NCI-H2196 treated with DMSO at 0.1 percent for 48 hours (cell line): ENCODE measurements at regions not wholly inside any gene's neighbourhood (a gene's known extent, or its start where the extent isn't known, plus 50 kb on each side); places are given as distances from the start of the nearest gene placed in this dataset.
"Not testable (repeated sequence)": the region's sequence is repeated elsewhere in the genome, so short reads cannot be mapped to it uniquely, and the experiment has no call there.

Source experiments
- DNase-seq: peaks from one replicate; lab custom pipeline; 2025; ENCODE audit not compliant: unreplicated experiment; lab: John Stamatoyannopoulos, UW

GRCh38 chr12:9450127-9450567 is 157.6 kb downstream of the KLRB1 start:
- not testable (repeated sequence) for DNase-seq

- not testable (repeated sequence) for DNase-seq
These were observed 158.0 kb downstream of the KLRB1 start for GRCh38 chr12:9449657-9450126.

- DNase-seq: no peak
These were observed 158.5 kb downstream of the KLRB1 start for GRCh38 chr12:9449181-9449580.

GRCh38 chr12:9448648-9449047 is 159.1 kb downstream of the KLRB1 start:
- DNase-seq: not testable (repeated sequence)

GRCh38 chr12:9447791-9448614 is 159.7 kb downstream of the KLRB1 start:
- peak; percentile 28 for DNase-seq

- DNase-seq: not testable (repeated sequence)
These were observed 160.6 kb downstream of the KLRB1 start for GRCh38 chr12:9446883-9447761.

- not testable (repeated sequence) for DNase-seq
These were observed 167.3 kb downstream of the KLRB1 start for GRCh38 chr12:9440428-9440827.

GRCh38 chr12:9435682-9436081 is 172.0 kb downstream of the KLRB1 start:
- not testable (repeated sequence) for DNase-seq

- not testable (repeated sequence) for DNase-seq
These were observed 177.3 kb downstream of the KLRB1 start for GRCh38 chr12:9430385-9430784.

GRCh38 chr12:9428856-9429255 is 178.9 kb downstream of the KLRB1 start:
- not testable (repeated sequence) for DNase-seq

GRCh38 chr12:9425429-9425828 is 182.3 kb downstream of the KLRB1 start:
- not testable (repeated sequence) for DNase-seq

GRCh38 chr12:9424175-9424740 is 183.5 kb downstream of the KLRB1 start:
- DNase-seq: not testable (repeated sequence)

GRCh38 chr12:9422689-9423088 is 185.0 kb downstream of the KLRB1 start:
- DNase-seq: not testable (repeated sequence)

GRCh38 chr12:9421520-9422086 is 186.1 kb downstream of the KLRB1 start:
- DNase-seq: not testable (repeated sequence)

GRCh38 chr12:9420817-9421519 is 186.7 kb downstream of the KLRB1 start:
- DNase-seq: not testable (repeated sequence)

GRCh38 chr12:9418669-9419041 is 189.1 kb downstream of the KLRB1 start:
- DNase-seq: not testable (repeated sequence)

- not testable (repeated sequence) for DNase-seq
These were observed 189.6 kb downstream of the KLRB1 start for GRCh38 chr12:9417947-9418668.

GRCh38 chr12:9417341-9417740 is 190.4 kb downstream of the KLRB1 start:
- not testable (repeated sequence) for DNase-seq

GRCh38 chr12:9416346-9416745 is 191.4 kb downstream of the KLRB1 start:
- not testable (repeated sequence) for DNase-seq

- DNase-seq: not testable (repeated sequence)
These were observed 191.8 kb downstream of the KLRB1 start for GRCh38 chr12:9415898-9416297.
